ENCODE measurements at regions not wholly inside any gene's neighbourhood (a gene's known extent, or its start where the extent isn't known, plus 50 kb on each side); places are given as distances from the start of the nearest gene placed in this dataset.

GRCh38 chr9:81858657-81859430, 69.4 kb upstream of the SPATA31D4 start (continued):
- no peak for TF ChIP-seq PRDM2 (tag by site-specific recombination; IDR thresholded peaks at IDR 0.05; ENCODE audit: borderline replicate concordance)
- no peak for TF ChIP-seq ZBTB1 (tag by site-specific recombination; IDR thresholded peaks at IDR 0.05)
- TF ChIP-seq PRDM10 (tag by site-specific recombination; IDR thresholded peaks at IDR 0.05) = no peak

- no peaks in the 10 kb centered on the region for H3K36me3 ChIP-seq (ENCODE audit: control insufficient read depth in 2 of 2, insufficient read depth in 1 of 2, low read length in 2 of 2)
- no peaks in the 10 kb centered on the region for H3K4me1 ChIP-seq (ENCODE audit: control insufficient read depth, insufficient read depth, low read length)
- no peaks in the 10 kb centered on the region for H3K9me3 ChIP-seq (ENCODE audit: control insufficient read depth, insufficient read depth, low read depth, low read length)
- TF ChIP-seq ZNF707 (tag by site-specific recombination; IDR thresholded peaks at IDR 0.05) (no peak), ZNF558 (tag by site-specific recombination; IDR thresholded peaks at IDR 0.05) (no peak), ZBTB17 (tag by site-specific recombination; IDR thresholded peaks at IDR 0.05) (no peak), ZBTB1 (tag by site-specific recombination; IDR thresholded peaks at IDR 0.05) (no peak), ZSCAN23 (tag by site-specific recombination; IDR thresholded peaks at IDR 0.05) (no peak), ZNF311 (tag by site-specific recombination; IDR thresholded peaks at IDR 0.05; ENCODE audit: borderline replicate concordance) (no peak), ZSCAN16 (tag by site-specific recombination; IDR thresholded peaks at IDR 0.05) (no peak), ZNF394 (tag by site-specific recombination; IDR thresholded peaks at IDR 0.05; ENCODE audit: borderline replicate concordance) (no peak), ZNF585B (tag by site-specific recombination; IDR thresholded peaks at IDR 0.05) (no peak), ZNF362 (tag by site-specific recombination; IDR thresholded peaks at IDR 0.05) (no peak), ZNF132 (tag by site-specific recombination; IDR thresholded peaks at IDR 0.05; ENCODE audit: borderline replicate concordance) (no peak), ZNF26 (tag by site-specific recombination; IDR thresholded peaks at IDR 0.05) (no peak), KLF9 (tag by site-specific recombination; IDR thresholded peaks at IDR 0.05; ENCODE audit: low read depth) (no peak)
- no peak overlapping the region for H3K27ac ChIP-seq (ENCODE audit: extremely low read depth, low read depth, low read length)
- ChIA-PET CTCF (no interaction called here), POLR2A (no interaction called here)
- no peak overlapping the region for H3K4me3 ChIP-seq (ENCODE audit: low read depth, low read length)
Observed at GRCh38 chr9:81860581-81860980, 67.6 kb upstream of the SPATA31D4 start.

Measured in HEK293 (cell line).